Hepatocyte (in vitro differentiated cells): ENCODE measurements at regions not wholly inside any gene's neighbourhood (a gene's known extent, or its start where the extent isn't known, plus 50 kb on each side); places are given as distances from the start of the nearest gene placed in this dataset.

Experiments
- CTCF ChIP-seq: fragments of 200-600 bp; sonication (generic); IDR thresholded peaks from 2 replicates; pipeline ENCODE4 v1.5.1; 2016; ENCODE audit warnings: antibody characterized with exemption, mild to moderate bottlenecking; ENCODE audit not compliant: poor library complexity
- EZH2 ChIP-seq: fragments of 200-600 bp; sonication (generic); IDR thresholded peaks from 2 replicates; pipeline ENCODE4 v1.6.1; 2016; ENCODE audit warnings: antibody characterized with exemption, mild to moderate bottlenecking, borderline replicate concordance

- TF ChIP-seq CTCF (no peak), EZH2 (no peak)
These were observed 104.4 kb upstream of the PHYHIPL start for GRCh38 chr10:59072038-59072437.
